IPS DF 4.7 (cell line): ENCODE measurements at regions not wholly inside any gene's neighbourhood (a gene's known extent, or its start where the extent isn't known, plus 50 kb on each side); places are given as distances from the start of the nearest gene placed in this dataset.
A peak's percentile ranks its signal among the peaks of the same experiment; 100 is the strongest.
"Not testable (repeated sequence)": the region's sequence is repeated elsewhere in the genome, so short reads cannot be mapped to it uniquely, and the experiment has no call there.

Experiments
- DNase-seq: peaks from one replicate; pipeline ENCODE4 v3.0.0-alpha.2; 2013; ENCODE audit warnings: low spot score; ENCODE audit errors: extremely low read depth

DNA sequence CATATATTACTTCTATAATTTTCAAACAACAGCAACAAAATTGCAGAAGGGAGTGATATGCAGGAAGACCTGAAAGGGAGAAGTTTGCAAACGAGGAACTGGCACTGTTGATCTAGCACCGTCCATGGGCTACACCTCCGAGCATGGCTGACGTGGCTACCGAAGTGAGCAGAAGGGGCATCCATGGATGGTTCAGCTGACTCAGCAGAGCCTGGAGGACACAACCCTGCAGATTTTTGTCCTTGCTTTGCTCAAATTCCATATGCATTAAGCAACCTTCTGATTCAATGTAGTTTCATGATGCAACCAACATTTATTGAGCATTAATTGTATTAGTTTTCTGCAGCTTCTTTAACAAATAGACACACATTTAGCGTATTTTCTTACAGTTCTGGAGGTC lies 191.2 kb downstream of the C1orf94 start:
- DNase-seq = no peak

DNA sequence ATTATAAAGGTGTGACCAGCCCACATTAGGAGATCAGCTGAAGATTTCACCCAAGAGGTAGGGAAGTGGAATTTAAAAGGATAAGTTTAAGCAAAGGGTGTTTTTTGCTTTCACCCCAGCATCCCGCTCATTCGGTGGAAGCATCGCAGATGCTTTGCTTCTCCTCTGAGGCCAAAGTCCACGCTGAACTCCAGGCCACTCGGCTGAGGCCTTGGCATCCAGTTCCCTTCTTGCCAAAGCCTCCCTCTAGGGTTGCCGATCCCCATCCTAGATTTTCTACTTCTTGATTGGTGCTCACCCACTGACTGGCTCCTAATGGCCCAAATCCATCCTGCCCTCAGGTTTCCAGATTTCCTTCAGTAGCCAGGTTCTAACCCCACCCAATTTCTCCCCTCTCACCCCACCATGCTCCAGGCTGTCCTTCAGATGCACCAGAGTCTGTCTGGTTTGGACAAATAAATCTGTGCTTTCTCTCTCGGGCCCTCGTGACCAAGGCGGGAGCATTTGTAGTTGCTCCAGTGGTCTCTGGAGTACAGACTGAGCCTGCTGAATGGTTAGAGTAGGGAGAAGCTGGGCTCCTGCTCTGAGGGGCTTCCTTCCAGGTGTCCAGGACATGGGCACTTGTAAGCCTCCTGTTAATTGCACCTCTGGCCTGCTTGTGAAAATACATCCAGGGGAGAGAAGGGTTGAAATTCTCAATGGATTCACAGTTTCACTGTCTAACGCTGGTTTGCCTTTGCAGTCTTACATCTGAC lies 193.2 kb downstream of the C1orf94 start:
- no peak for DNase-seq

DNA sequence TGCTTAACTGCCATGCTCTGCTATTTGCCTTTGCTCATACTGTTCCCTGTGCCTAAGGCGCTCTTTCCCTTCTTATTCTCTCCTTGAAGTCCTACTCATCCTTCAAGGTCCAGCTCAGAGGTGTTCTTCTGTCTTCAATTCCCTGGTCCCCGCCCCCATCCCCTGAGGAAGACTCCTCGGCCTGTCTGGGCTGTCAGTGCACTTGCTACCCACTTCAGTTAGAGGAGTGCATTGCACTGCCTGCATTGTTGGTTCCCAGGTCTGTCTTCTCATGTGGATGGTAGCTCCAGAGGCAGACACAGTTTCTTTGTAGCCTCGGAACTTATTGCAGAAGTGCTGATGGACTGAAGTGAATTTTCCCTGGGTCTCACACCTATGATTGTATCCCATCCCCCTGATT lies 194.0 kb downstream of the C1orf94 start:
- no peak for DNase-seq

GRCh38 chr1:34371179-34371578 lies 194.5 kb downstream of the C1orf94 start:
- DNase-seq = not testable (repeated sequence)

- DNase-seq = no peak
Observed at GRCh38 chr1:34371829-34372532, 195.3 kb downstream of the C1orf94 start.

DNA sequence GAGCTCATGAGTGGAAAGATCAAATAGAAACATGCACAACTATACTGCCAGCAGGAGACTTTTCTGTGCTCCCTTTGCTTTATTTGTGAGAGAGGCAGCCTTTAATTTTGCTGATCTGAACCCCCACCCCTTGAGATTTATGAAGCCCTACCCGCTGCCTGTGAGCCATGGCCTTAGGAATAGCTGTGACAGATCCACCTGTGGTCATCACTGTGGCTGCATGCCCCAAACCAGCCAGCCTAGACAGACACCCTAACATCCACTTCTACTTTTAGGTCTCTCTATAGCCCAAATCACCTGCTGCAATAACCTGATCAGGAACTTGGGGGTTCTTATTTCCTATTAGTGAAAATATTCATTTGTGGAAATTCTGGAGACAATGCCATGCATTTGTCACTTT lies 196.2 kb downstream of the C1orf94 start:
- no peak for DNase-seq

- no peak for DNase-seq
Observed at GRCh38 chr1:34373912-34374311, 197.2 kb downstream of the C1orf94 start.

- no peak for DNase-seq
Observed at GRCh38 chr1:34376531-34376930, 199.8 kb downstream of the C1orf94 start.

- no peak for DNase-seq
Observed at GRCh38 chr1:34378968-34379856, 202.5 kb downstream of the C1orf94 start.

DNA sequence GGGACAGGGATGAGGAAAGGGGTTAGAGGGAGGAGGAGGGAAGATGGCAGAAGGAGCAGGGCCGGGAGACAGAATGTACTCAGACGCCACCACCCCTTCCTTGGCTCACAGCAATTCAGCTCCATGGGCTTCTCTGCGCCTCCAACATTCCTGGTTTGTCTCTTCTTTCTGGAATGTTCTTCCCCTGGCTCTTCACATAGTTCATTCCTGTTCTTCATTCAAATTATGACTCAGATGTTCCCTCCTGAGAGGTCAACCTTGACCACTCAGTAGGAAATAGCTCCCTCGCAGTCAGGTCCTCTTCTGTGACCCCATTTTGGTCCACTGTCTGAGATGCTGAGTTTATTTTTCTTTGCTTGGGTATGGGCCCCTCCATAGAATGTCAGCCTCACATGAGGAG lies 203.2 kb downstream of the C1orf94 start:
- no peak for DNase-seq

DNA sequence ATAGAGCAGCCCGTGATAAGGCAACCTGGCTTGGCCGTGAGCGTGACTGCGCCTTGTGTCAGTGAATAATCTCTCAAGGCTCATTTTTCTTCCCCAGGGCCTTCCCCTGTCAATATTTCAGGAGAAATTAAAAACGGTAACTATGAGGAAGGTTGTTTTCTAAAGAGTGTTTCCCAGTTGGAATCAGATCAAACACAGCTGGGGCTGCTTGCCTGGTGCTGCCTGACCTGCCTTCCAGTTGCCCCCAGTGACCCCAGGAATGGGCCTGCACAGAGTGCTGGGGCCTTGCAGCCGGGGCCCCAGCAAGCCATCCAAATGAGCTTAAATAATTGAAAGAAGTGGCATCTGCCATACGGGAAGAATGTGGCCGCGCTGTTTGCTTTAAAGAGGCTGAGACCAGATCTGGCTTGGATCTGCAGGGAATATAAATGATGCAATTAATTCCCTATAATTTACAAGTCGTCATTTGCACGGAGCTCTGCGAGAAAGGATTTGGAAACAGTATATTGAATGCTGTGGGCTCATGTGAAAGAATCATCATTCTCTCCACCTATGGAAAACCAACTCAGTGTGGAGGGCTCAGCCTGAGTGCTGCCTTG lies 203.9 kb downstream of the C1orf94 start:
- no peak for DNase-seq

- no peak for DNase-seq
Observed at GRCh38 chr1:34389974-34390373, 213.3 kb downstream of the C1orf94 start.

DNA sequence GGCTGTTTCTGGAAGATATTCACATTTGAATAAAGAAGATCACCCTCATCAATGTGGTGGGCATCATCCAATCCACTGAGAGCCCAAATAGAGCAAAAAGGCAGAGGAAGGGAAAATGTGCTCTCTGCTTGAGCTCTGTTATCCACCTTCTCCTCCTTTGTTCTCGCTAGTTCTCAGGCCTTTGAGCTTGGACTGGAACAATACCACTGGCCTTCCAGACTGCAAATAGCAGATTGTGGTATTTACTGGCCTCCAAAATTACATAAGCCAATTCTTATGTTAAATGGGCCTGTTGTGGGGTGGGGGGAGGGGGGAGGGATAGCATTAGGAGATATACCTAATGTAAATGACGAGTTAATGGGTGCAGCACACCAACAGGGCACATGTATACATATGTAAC lies 219.3 kb downstream of the C1orf94 start:
- DNase-seq = peak; percentile 49

GRCh38 chr1:34398241-34398915 lies 221.7 kb downstream of the C1orf94 start:
- no peak for DNase-seq

DNA sequence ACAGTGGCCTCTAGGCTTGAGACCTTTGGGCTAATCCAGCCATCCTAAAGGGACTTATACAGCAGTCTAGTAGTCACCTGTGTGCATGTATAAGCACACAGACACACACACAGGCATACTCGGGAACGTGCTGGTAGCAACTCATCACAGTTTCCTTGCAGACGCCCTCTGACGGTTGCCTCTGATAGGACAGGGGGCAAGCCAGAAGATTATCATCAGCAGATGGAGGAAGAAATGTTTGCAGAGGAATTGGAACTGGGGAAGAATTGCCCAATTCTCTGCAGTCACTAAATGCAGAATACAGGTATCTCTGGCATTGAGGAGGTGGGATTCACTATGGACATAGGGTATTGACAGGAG lies 222.2 kb downstream of the C1orf94 start:
- no peak for DNase-seq

DNA sequence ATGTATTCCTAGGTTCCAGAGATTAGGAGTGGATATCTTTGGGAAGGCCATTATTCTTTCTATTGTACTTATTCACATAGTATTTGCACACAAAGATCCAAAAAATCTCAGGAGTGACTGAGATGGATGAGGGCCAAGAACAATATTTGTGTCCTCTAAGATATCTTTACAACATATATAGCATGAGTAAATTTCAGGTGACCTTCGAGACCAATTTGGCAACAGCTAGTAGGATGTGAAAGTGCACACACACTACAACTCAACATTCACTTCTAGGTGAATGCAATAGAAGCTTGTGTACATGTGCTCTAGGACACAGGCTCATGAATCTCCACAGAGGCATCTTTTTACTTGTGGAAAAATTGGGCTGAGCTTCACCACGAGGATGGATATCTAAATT lies 224.0 kb downstream of the C1orf94 start:
- DNase-seq = no peak

- no peak for DNase-seq
Observed at GRCh38 chr1:34403156-34403555, 226.4 kb downstream of the C1orf94 start.

DNA sequence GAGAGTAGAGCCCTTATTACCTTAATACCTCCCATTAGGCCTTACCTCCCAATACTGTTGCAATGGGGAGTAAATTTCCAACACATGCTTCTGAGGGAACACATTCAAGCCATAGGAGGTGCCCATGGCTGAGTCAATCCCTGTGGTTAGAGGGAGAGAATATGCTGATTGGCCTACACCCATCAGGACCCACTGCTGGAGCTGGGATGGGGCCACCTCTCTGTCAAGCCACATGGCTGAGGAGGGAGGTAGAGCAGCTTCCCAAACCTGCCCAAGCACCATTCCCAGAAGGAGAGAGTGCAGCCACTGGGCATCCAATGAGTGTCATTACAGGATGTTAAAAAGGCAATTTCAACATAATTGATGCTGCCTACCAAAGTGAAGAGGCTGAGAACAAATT lies 228.1 kb downstream of the C1orf94 start:
- DNase-seq = no peak

- no peak for DNase-seq
Observed at GRCh38 chr1:34405266-34405959, 228.7 kb downstream of the C1orf94 start.

GRCh38 chr1:34406377-34406776 lies 229.7 kb downstream of the C1orf94 start:
- DNase-seq = no peak
